IgD-negative memory B cell (primary cell): ENCODE measurements at regions not wholly inside any gene's neighbourhood (a gene's known extent, or its start where the extent isn't known, plus 50 kb on each side); places are given as distances from the start of the nearest gene placed in this dataset.
A peak's percentile ranks its signal among the peaks of the same experiment; 100 is the strongest.
"Not testable (repeated sequence)": the region's sequence is repeated elsewhere in the genome, so short reads cannot be mapped to it uniquely, and the experiment has no call there.

Experiments used
- H3K27ac Mint-ChIP-seq, 3 donors: one replicate each; pipeline ENCODE4 v1.8.0; 2020 to 2022; ENCODE audit warnings: mild to moderate bottlenecking in 3 of 3, mixed read lengths in 3 of 3, moderate library complexity in 1 of 3
- H3K27me3 Mint-ChIP-seq: one replicate; pipeline ENCODE4 v1.8.0; 2021; ENCODE audit warnings: mixed read lengths
- H3K36me3 Mint-ChIP-seq: one replicate; pipeline ENCODE4 v1.8.0; 2020; ENCODE audit warnings: mild to moderate bottlenecking, mixed read lengths
- H3K4me1 Mint-ChIP-seq, 3 donors: one replicate each; pipeline ENCODE4 v1.8.0; 2020 to 2022; ENCODE audit warnings: mixed read lengths in 3 of 3, mild to moderate bottlenecking in 1 of 3
- H3K4me3 Mint-ChIP-seq, 4 donors: one replicate each; pipeline ENCODE4 v1.8.0; 2020 to 2022; ENCODE audit warnings: mild to moderate bottlenecking in 4 of 4, mixed read lengths in 4 of 4, moderate library complexity in 3 of 4
- H3K9me3 Mint-ChIP-seq, 3 donors: one replicate each; pipeline ENCODE4 v1.8.0; 2020 to 2021; ENCODE audit warnings: mixed read lengths in 3 of 3, mild to moderate bottlenecking in 1 of 3

- peaks cover 11 to 35% (median 20%) of the 10 kb centered on the region in 3 donors for H3K9me3 Mint-ChIP-seq
- no peak overlapping the region for H3K4me3 Mint-ChIP-seq
- no peaks in the 10 kb centered on the region for H3K36me3 Mint-ChIP-seq
- no peaks in the 10 kb centered on the region for H3K27me3 Mint-ChIP-seq
- H3K4me1 Mint-ChIP-seq: no peaks in the 10 kb centered on the region
- no peak overlapping the region for H3K27ac Mint-ChIP-seq
Measured at GRCh38 chr10:31683682-31684081, 244.9 kb downstream of the ARHGAP12 start.

DNA sequence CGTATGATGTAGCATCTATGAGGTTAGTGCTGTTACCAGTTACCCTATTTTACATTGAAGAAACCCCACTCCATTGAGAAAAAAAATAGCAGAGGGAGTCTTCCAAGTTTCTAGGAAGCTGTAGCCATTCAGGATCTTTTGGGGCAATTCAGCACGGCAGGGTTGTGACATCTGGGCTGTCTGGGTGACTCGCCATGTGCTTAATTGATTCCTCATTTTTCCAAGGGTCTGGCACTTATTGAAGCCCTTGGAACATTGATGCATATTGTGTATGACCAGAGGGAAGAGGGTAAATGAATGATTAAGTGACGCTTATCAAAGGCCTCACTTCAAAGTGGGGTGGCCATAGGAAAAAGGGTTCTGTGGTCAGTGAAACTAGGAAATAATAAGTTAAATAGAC, 248.7 kb downstream of the ARHGAP12 start:
- peaks cover 9 to 43% (median 14%) of the 10 kb centered on the region in 3 donors for H3K9me3 Mint-ChIP-seq
- no peaks in the 10 kb centered on the region for H3K27me3 Mint-ChIP-seq
- H3K4me3 Mint-ChIP-seq: no peak overlapping the region
- H3K27ac Mint-ChIP-seq: no peak overlapping the region
- H3K4me1 Mint-ChIP-seq: no peaks in the 10 kb centered on the region
- H3K36me3 Mint-ChIP-seq: no peaks in the 10 kb centered on the region

DNA sequence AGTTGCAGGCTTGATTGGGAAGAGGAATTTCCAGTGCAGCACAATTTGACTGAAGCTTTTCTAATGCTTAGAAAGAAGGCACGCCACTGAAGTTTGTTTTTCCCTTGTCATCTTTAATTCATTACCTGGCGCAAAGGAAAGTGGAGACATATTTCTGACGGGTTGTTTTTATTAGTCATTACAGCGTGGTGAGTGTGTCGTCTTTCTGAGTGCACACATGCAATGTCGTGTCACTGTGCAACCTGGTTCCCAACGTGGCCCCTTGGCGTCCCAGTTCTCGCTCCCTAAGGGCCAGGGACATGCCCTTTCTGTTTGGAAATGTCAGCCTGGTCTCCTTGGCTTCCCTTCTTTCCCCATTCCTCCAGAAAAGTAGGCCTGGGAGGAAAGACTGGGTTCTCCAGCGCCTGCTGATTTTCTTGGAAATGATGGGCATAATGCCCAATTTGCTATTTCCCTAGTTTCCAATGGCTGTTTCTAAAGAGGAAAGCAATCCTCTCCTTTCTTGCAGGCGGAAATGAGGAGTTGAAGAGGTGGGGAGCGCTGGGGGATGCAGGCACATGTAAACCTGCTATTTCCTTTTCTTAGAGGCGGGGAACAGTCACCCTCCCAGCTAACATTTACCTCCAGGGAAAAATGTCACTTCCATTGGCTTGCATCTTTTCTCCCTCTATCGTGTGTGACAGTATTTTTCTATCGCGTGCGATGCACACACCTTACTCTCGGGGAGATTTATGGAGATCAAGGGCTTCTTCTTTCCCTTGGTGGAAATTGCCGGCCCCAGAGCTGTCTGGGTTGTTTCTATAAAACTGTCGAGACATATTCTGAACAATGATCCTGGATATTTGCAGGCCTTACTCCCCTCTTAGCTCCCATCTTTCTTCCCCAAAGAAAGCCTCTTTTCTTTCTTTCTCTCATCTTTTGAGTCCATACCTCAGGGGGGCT, 249.8 kb downstream of the ARHGAP12 start:
- H3K27ac Mint-ChIP-seq: no peak overlapping the region
- H3K9me3 Mint-ChIP-seq: peaks cover 9 to 39% (median 14%) of the 10 kb centered on the region in 3 donors
- H3K27me3 Mint-ChIP-seq: no peaks in the 10 kb centered on the region
- H3K36me3 Mint-ChIP-seq: no peaks in the 10 kb centered on the region
- H3K4me3 Mint-ChIP-seq: no peak overlapping the region
- H3K4me1 Mint-ChIP-seq: no peaks in the 10 kb centered on the region

GRCh38 chr10:31678139-31678536, 250.5 kb downstream of the ARHGAP12 start:
- Mint-ChIP-seq H3K27ac (no peak overlapping the region), H3K4me3 (no peak overlapping the region), H3K4me1 (no peaks in the 10 kb centered on the region), H3K9me3 (peaks cover 9 to 32% (median 12%) of the 10 kb centered on the region in 3 donors), H3K27me3 (no peaks in the 10 kb centered on the region), H3K36me3 (no peaks in the 10 kb centered on the region)

- Mint-ChIP-seq H3K9me3 (peaks cover 9 to 29% (median 11%) of the 10 kb centered on the region in 3 donors), H3K4me1 (no peaks in the 10 kb centered on the region), H3K4me3 (no peak overlapping the region), H3K27me3 (no peaks in the 10 kb centered on the region), H3K36me3 (no peaks in the 10 kb centered on the region), H3K27ac (no peak overlapping the region)
Measured at GRCh38 chr10:31677195-31678138, 251.2 kb downstream of the ARHGAP12 start.

- H3K36me3 Mint-ChIP-seq: no peaks in the 10 kb centered on the region
- H3K27ac Mint-ChIP-seq: no peak overlapping the region
- H3K4me3 Mint-ChIP-seq: no peak overlapping the region
- H3K27me3 Mint-ChIP-seq: no peaks in the 10 kb centered on the region
- no peaks in the 10 kb centered on the region for H3K4me1 Mint-ChIP-seq
- H3K9me3 Mint-ChIP-seq: peaks cover 9 to 22% (median 12%) of the 10 kb centered on the region in 3 donors
Measured at GRCh38 chr10:31675726-31676125, 252.9 kb downstream of the ARHGAP12 start.

- no peaks in the 10 kb centered on the region for H3K4me1 Mint-ChIP-seq
- H3K9me3 Mint-ChIP-seq: peaks cover 2 to 8% (median 6%) of the 10 kb centered on the region in 3 donors
- H3K27ac Mint-ChIP-seq: no peak overlapping the region
- no peaks in the 10 kb centered on the region for H3K27me3 Mint-ChIP-seq
- H3K36me3 Mint-ChIP-seq: peaks cover 2% of the 10 kb centered on the region
- H3K4me3 Mint-ChIP-seq: no peak overlapping the region
Measured at GRCh38 chr10:31669357-31669756, 259.3 kb downstream of the ARHGAP12 start.

DNA sequence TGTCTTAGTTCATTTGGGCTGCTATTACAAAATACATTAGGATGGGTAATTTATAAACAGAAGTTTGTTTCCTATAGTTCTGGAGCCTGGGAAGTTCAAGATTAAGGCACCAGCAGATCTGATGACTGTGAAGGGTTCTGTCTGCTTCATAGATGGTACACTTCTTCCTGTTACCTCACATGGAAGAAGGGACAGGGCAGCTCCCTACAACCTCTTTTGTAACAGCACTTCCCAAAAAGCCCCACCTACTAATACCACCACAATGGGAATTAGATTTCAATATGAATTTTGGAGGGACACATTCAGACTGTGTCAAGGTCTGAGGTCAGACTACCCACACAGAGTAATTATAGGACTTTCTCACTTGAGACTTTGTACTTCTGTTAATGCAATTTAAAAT, 260.3 kb downstream of the ARHGAP12 start:
- Mint-ChIP-seq H3K36me3 (peaks cover 2% of the 10 kb centered on the region), H3K4me3 (no peak overlapping the region), H3K27me3 (no peaks in the 10 kb centered on the region), H3K27ac (peak overlapping the region in 1 of 3 donors; percentile 41), H3K4me1 (no peaks in the 10 kb centered on the region), H3K9me3 (peaks cover 2 to 6% (median 4%) of the 10 kb centered on the region in 3 donors)

DNA sequence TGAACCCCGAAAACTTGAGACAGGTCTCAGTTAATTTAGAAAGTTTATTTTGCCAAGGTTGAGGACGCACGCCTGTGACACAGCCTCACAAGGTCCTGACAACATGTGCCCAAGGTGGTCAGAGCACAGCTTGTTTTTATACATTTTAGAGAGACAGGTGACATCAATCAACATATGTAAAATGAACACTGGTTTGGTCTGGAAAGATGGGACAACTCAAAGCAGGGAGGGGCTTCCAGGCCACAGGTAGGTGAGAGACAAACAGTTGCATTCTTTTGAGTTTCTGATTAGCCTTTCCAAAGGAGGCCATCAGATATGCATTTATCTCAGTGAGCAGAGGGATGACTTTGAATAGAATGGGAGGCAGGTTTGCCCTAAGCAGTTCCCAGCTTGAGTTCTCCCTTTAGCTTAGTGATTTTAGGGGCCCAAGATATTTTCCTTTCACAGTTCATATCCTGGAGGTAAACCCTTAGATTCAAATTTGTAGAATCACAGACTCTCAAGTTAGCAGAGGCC, 262.8 kb downstream of the ARHGAP12 start:
- H3K4me3 Mint-ChIP-seq, H3K9me3 Mint-ChIP-seq, H3K4me1 Mint-ChIP-seq, H3K36me3 Mint-ChIP-seq, H3K27me3 Mint-ChIP-seq: not testable (repeated sequence)
- peak overlapping the region in 1 of 3 donors; percentile 34 for H3K27ac Mint-ChIP-seq

- Mint-ChIP-seq H3K36me3 (peaks cover 2% of the 10 kb centered on the region), H3K4me1 (no peaks in the 10 kb centered on the region), H3K27ac (no peak overlapping the region), H3K4me3 (no peak overlapping the region), H3K9me3 (no peaks in the 10 kb centered on the region), H3K27me3 (no peaks in the 10 kb centered on the region)
Measured at GRCh38 chr10:31664803-31665202, 263.8 kb downstream of the ARHGAP12 start.

- not testable (repeated sequence) for H3K27ac Mint-ChIP-seq
Measured at GRCh38 chr10:31664071-31664470, 264.6 kb downstream of the ARHGAP12 start.

DNA sequence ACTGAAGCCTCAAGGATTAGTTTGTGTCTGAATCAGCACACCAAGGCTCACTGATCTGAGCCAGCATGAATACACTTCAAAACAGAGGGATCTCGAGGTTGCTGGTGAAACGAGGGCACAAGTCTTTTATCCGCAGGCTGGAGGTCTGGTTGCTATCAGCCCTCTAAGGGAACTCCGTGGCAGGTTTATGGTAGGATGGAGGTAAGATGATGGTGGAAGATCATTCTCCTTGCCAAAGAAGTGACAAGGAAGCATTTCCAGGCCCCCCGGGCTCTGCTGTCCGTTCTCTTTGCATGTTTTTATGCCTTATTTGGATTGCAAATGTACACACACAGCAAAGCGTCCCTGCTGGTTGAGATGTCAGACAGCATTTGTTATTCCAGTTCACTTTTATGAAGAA, 268.3 kb downstream of the ARHGAP12 start:
- Mint-ChIP-seq H3K36me3 (no peaks in the 10 kb centered on the region), H3K9me3 (peaks cover 0 to 2% (median 0%) of the 10 kb centered on the region in 3 donors), H3K4me1 (no peaks in the 10 kb centered on the region), H3K27ac (no peak overlapping the region), H3K4me3 (no peak overlapping the region), H3K27me3 (peaks cover 2% of the 10 kb centered on the region)

More at GRCh38 chr10:31664071-31664470, 264.6 kb downstream of the ARHGAP12 start:
- H3K4me1 Mint-ChIP-seq, H3K27me3 Mint-ChIP-seq, H3K9me3 Mint-ChIP-seq, H3K36me3 Mint-ChIP-seq: not testable (repeated sequence)
- H3K4me3 Mint-ChIP-seq: peak overlapping the region in 1 of 4 donors; percentile 28

DNA sequence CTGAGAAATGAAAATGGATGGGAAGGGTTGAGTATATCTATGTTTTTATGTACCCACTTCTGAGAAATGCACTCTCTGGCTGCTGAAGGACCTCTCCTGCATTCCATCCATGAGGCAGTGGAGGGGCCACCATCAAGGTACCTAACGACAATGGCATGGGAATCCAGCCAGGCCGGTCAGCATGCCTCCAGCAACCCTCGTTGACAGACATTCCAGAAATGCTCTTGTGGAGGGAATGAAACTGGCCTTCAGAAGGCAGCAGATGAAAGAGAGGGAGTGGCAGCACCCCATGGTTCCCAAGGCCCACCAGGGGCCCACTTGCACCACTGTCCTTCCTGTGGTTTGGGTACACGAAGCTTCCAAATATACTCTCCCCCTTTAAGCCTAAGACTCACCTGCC, 269.0 kb downstream of the ARHGAP12 start:
- H3K4me3 Mint-ChIP-seq: no peak overlapping the region
- H3K9me3 Mint-ChIP-seq: peaks cover 0 to 2% (median 0%) of the 10 kb centered on the region in 3 donors
- H3K4me1 Mint-ChIP-seq: no peaks in the 10 kb centered on the region
- H3K36me3 Mint-ChIP-seq: no peaks in the 10 kb centered on the region
- no peak overlapping the region for H3K27ac Mint-ChIP-seq
- H3K27me3 Mint-ChIP-seq: peaks cover 2% of the 10 kb centered on the region

GRCh38 chr10:31657434-31657872, 271.2 kb downstream of the ARHGAP12 start:
- Mint-ChIP-seq H3K4me1 (no peaks in the 10 kb centered on the region), H3K9me3 (peaks cover 0 to 2% (median 0%) of the 10 kb centered on the region in 3 donors), H3K27me3 (peaks cover 2% of the 10 kb centered on the region), H3K27ac (no peak overlapping the region), H3K36me3 (no peaks in the 10 kb centered on the region), H3K4me3 (no peak overlapping the region)
